A549 (cell line): ENCODE measurements at regions not wholly inside any gene's neighbourhood (a gene's known extent, or its start where the extent isn't known, plus 50 kb on each side); places are given as distances from the start of the nearest gene placed in this dataset.

ENCODE experiments used
- CTCF ChIP-seq: fragments of >200 bp; sonication (Bioruptor Twin); formaldehyde crosslinking; IDR thresholded peaks from 3 replicates; pipeline ENCODE4 v1.5.1; 2016
- EP300 ChIP-seq, 2 experiments: fragments of >200 bp; sonication (Bioruptor Twin); formaldehyde crosslinking; IDR thresholded peaks; 2 replicates in 1 of 2; 3 replicates in 1 of 2; pipeline ENCODE4 v1.6.1; 2016 to 2017
- ESRRA ChIP-seq: fragments of 150-350 bp; IDR thresholded peaks from 2 replicates; pipeline ENCODE4 v1.6.1; 2014; ENCODE audit warnings: mild to moderate bottlenecking, low read length, borderline replicate concordance
- HDAC2 ChIP-seq: fragments of 200-600 bp; sonication (generic); IDR thresholded peaks from 2 replicates; pipeline ENCODE4 v1.6.1; 2016
- POLR2A ChIP-seq: IDR thresholded peaks from 2 replicates; pipeline ENCODE4 v1.6.1; 2012; ENCODE audit warnings: mild to moderate bottlenecking, low read length
- RAD21 ChIP-seq, 2 experiments: fragments of >200 bp in 1 of 2; sonication (Bioruptor Twin) in 1 of 2; formaldehyde crosslinking in 1 of 2; IDR thresholded peaks in 1 of 2; conservative IDR thresholded peaks in 1 of 2; 2 replicates in 1 of 2; 3 replicates in 1 of 2; pipeline ENCODE4 v1.6.1; 2012 to 2018; ENCODE audit warnings: inconsistent platforms in 1 of 2
- RFX5 ChIP-seq: fragments of 450-650 bp; IDR thresholded peaks from 2 replicates; pipeline ENCODE4 v1.7.1; 2014; ENCODE audit warnings: antibody characterized with exemption, mild to moderate bottlenecking, moderate library complexity

DNA sequence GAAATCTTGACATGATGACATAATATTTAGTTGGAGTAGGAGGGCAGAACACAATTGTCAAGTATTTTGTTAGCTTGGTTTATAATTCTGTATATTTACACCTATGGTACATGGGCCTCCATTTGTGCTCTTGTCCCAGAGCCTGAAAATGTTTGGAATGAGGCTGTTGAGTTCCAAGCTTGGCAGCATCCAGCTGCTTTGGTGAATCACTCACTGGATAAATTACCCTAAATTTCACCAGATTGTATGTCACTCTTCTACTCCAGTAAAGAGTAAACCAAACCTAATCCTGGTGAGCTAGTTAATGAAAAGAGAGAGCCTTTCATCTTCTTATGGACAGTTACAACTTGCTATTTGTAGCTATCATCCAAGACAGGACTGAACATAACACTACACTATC is 928.7 kb downstream of the DIPK2A start:
- no peak for TF ChIP-seq CTCF
- no peak for TF ChIP-seq HDAC2
- no peak for TF ChIP-seq POLR2A
- TF ChIP-seq ESRRA, result no peak
- TF ChIP-seq EP300 (IDR thresholded peaks at IDR 0.05), result no peak
- TF ChIP-seq RFX5, result no peak
- no peak for TF ChIP-seq RAD21 (conservative IDR thresholded peaks at IDR 0.05 in 1 of 2, IDR thresholded peaks at IDR 0.05 in 1 of 2)
